Naive thymus-derived CD4-positive, alpha-beta T cell (primary cell): ENCODE measurements at regions not wholly inside any gene's neighbourhood (a gene's known extent, or its start where the extent isn't known, plus 50 kb on each side); places are given as distances from the start of the nearest gene placed in this dataset.
A peak's percentile ranks its signal among the peaks of the same experiment; 100 is the strongest.

Experiments used
- ATAC-seq: fragments of 150-1000 bp; cut with Tn5 transposase; 2 replicates; pipeline ENCODE4 v1.10.0; 2021; ENCODE audit warnings: mild to moderate bottlenecking, moderate library complexity
- CTCF ChIA-PET: fragments of 350-600 bp; sonication (Branson Sonifier 250); formaldehyde crosslinking; loops from one replicate; lab custom pipeline; 2021; ENCODE audit warnings: antibody characterized with exemption; lab: Charles Lee
- POLR2A ChIA-PET: fragments of 350-600 bp; sonication (Branson Sonifier 250); formaldehyde crosslinking; loops from one replicate; lab custom pipeline; 2021; ENCODE audit warnings: antibody characterized with exemption, inconsistent platforms; lab: Charles Lee
- DNase-seq, 9 donors: peaks; one replicate each; pipeline versions ENCODE4 v3.0.0 to v3.0.0-alpha.2; 2020 to 2022; ENCODE audit warnings: mixed read lengths in 1 of 9
- H3K27ac ChIP-seq: one replicate; pipeline ENCODE4 v1.7.0; 2013; ENCODE audit warnings: mild to moderate bottlenecking, low read depth, low read length, moderate library complexity
- H3K27me3 ChIP-seq, 2 donors: one replicate each; pipeline ENCODE4 v1.7.0; 2013; ENCODE audit warnings: low read length in 2 of 2, mild to moderate bottlenecking in 2 of 2, moderate library complexity in 2 of 2; ENCODE audit not compliant: control insufficient read depth in 2 of 2, insufficient read depth in 2 of 2
- H3K36me3 ChIP-seq, 3 experiments: 1 replicate in 2 of 3; 2 replicates in 1 of 3; pipeline ENCODE4 v1.7.0; 2013; ENCODE audit warnings: low read length in 3 of 3, mild to moderate bottlenecking in 3 of 3, moderate library complexity in 1 of 3; ENCODE audit not compliant: insufficient read depth in 3 of 3, control insufficient read depth in 2 of 3
- H3K4me1 ChIP-seq, 2 donors: one replicate each; pipeline ENCODE4 v1.7.0; 2013; ENCODE audit warnings: low read length in 2 of 2, mild to moderate bottlenecking in 2 of 2, moderate library complexity in 1 of 2; ENCODE audit not compliant: control insufficient read depth in 2 of 2, insufficient read depth in 2 of 2
- H3K4me3 ChIP-seq: 2 replicates; pipeline ENCODE4 v1.7.0; 2013; ENCODE audit warnings: mild to moderate bottlenecking, low read length
- H3K9me3 ChIP-seq, 3 experiments: 1 replicate in 2 of 3; 2 replicates in 1 of 3; pipeline ENCODE4 v1.7.0; 2013; ENCODE audit warnings: low read length in 3 of 3; ENCODE audit not compliant: control insufficient read depth in 2 of 3
- H3K27ac Mint-ChIP-seq, 9 donors: one replicate each; pipeline ENCODE4 v1.8.0; 2020 to 2022; ENCODE audit warnings: mixed read lengths in 9 of 9, mild to moderate bottlenecking in 8 of 9, moderate library complexity in 5 of 9, inconsistent platforms in 2 of 9
- H3K27me3 Mint-ChIP-seq, 5 donors: one replicate each; pipeline ENCODE4 v1.8.0; 2021 to 2022; ENCODE audit warnings: mixed read lengths in 5 of 5, mild to moderate bottlenecking in 1 of 5
- H3K36me3 Mint-ChIP-seq, 5 donors: one replicate each; pipeline ENCODE4 v1.8.0; 2020 to 2022; ENCODE audit warnings: mixed read lengths in 5 of 5, mild to moderate bottlenecking in 3 of 5, inconsistent platforms in 1 of 5
- H3K4me1 Mint-ChIP-seq, 7 donors: one replicate each; pipeline ENCODE4 v1.8.0; 2020 to 2022; ENCODE audit warnings: mixed read lengths in 7 of 7, mild to moderate bottlenecking in 3 of 7, inconsistent platforms in 1 of 7
- H3K4me3 Mint-ChIP-seq, 10 donors: one replicate each; pipeline ENCODE4 v1.8.0; 2020 to 2022; ENCODE audit warnings: mild to moderate bottlenecking in 10 of 10, mixed read lengths in 10 of 10, moderate library complexity in 6 of 10, inconsistent platforms in 2 of 10
- H3K9me3 Mint-ChIP-seq, 11 donors: one replicate each; pipeline ENCODE4 v1.8.0; 2020 to 2022; ENCODE audit warnings: mixed read lengths in 11 of 11, mild to moderate bottlenecking in 4 of 11, inconsistent platforms in 1 of 11, moderate library complexity in 1 of 11
- intact Hi-C, 2 donors: fragments of 100-400 bp; cut with micrococcal nuclease; formaldehyde crosslinking; loops; one replicate each; pipeline ENCODE4 v1.15.1; 2023

DNA sequence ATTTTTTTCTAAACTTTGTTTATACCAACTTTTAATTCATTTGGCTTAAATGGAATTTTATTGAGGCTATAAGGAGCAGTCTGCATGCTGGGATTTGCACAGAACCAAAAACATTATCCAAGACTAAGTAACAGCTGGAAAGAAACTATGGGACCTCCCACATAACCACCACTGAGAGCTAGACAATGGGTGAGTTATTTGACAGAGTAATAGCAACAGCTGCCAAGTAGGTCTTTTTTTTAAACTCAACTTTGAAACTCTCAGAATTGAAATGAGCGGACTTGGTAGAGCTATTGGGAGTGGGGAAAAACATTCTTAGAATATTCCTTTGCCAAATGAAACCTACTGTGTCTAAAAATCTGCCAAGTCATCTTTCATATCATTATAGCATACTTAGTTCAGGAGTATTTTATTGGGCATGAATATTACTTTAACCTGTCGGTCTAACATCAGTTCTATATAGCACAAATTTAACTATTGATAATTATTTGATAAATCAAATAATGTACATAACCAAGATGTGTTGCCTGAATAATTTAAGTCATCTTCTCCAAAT, 1428.0 kb downstream of the PCDH7 start:
- no peaks in the 10 kb centered on the region for H3K9me3 ChIP-seq
- CTCF ChIA-PET: no interaction called here
- H3K4me3 Mint-ChIP-seq: no peak overlapping the region
- H3K4me1 ChIP-seq: no peaks in the 10 kb centered on the region
- no peak for DNase-seq
- no peak overlapping the region for H3K4me3 ChIP-seq
- H3K27me3 Mint-ChIP-seq: no peaks in the 10 kb centered on the region
- H3K36me3 ChIP-seq: no peaks in the 10 kb centered on the region
- no peaks in the 10 kb centered on the region for H3K27me3 ChIP-seq
- POLR2A ChIA-PET: no interaction called here
- no peak for ATAC-seq
- H3K4me1 Mint-ChIP-seq: no peaks in the 10 kb centered on the region
- H3K36me3 Mint-ChIP-seq: peaks cover 0 to 2% (median 0%) of the 10 kb centered on the region in 5 donors
- intact Hi-C loops: no loop called here
- peaks cover 0 to 22% (median 6%) of the 10 kb centered on the region in 11 donors for H3K9me3 Mint-ChIP-seq
- H3K27ac ChIP-seq: no peak overlapping the region
- no peak overlapping the region for H3K27ac Mint-ChIP-seq

DNA sequence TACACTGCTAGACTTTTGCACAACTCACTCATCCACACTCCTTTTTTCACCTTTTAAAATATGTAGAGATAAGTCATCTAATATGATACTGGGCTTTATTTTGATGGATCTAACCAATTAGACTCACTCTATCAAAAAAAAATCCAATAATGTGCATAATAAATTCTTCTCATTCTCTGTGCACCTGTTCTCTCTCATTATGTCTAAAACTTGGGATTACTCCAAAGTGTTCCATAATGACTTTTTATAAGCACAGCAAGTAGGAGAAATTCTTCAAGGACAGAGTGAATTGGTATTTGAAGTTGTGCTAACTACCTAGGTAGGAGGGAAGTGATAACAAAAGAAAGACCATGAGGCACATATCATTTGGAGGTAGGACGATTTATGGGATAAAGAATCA, 1438.8 kb downstream of the PCDH7 start:
- Mint-ChIP-seq H3K9me3 (peaks cover 0 to 20% (median 9%) of the 10 kb centered on the region in 11 donors), H3K27me3 (no peaks in the 10 kb centered on the region), H3K27ac (no peak overlapping the region), H3K4me3 (no peak overlapping the region), H3K4me1 (no peaks in the 10 kb centered on the region), H3K36me3 (no peaks in the 10 kb centered on the region)
- H3K36me3 ChIP-seq: no peaks in the 10 kb centered on the region
- no peak overlapping the region for H3K27ac ChIP-seq
- no peak overlapping the region for H3K4me3 ChIP-seq
- CTCF ChIA-PET: no interaction called here
- no peak for DNase-seq
- intact Hi-C loops: no loop called here
- H3K27me3 ChIP-seq: no peaks in the 10 kb centered on the region
- no peaks in the 10 kb centered on the region for H3K4me1 ChIP-seq
- no peak for ATAC-seq
- POLR2A ChIA-PET: no interaction called here
- no peaks in the 10 kb centered on the region for H3K9me3 ChIP-seq

DNA sequence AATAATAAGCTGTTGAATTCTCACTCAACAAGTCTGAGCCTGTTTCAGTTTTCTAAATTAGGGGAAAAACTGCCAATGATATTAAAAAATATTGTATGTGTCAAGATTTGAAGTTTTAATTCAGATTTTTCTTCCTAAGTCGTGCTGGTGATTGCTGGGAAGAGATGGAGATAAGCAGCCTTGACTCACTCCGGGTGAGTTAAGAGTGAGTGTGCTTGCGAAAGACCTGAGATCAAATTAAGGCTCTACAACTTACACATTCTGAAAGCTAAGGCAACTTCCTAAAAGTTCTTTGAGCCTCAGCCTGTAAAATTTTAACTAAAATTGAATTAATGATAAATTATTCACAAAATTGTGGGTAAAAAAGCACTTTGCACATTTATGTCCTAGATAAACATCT, 1441.2 kb downstream of the PCDH7 start:
- Histone ChIP-seq H3K4me1 (no peaks in the 10 kb centered on the region), H3K27me3 (no peaks in the 10 kb centered on the region), H3K4me3 (no peak overlapping the region), H3K27ac (no peak overlapping the region), H3K9me3 (no peaks in the 10 kb centered on the region), H3K36me3 (no peaks in the 10 kb centered on the region)
- ATAC-seq (no peak), DNase-seq (no peak)
- Mint-ChIP-seq H3K4me3 (no peak overlapping the region), H3K36me3 (no peaks in the 10 kb centered on the region), H3K9me3 (peaks cover 0 to 15% (median 4%) of the 10 kb centered on the region in 11 donors), H3K27me3 (no peaks in the 10 kb centered on the region), H3K4me1 (no peaks in the 10 kb centered on the region), H3K27ac (no peak overlapping the region)
- CTCF ChIA-PET: no interaction called here
- intact Hi-C loops: no loop called here
- POLR2A ChIA-PET: no interaction called here

DNA sequence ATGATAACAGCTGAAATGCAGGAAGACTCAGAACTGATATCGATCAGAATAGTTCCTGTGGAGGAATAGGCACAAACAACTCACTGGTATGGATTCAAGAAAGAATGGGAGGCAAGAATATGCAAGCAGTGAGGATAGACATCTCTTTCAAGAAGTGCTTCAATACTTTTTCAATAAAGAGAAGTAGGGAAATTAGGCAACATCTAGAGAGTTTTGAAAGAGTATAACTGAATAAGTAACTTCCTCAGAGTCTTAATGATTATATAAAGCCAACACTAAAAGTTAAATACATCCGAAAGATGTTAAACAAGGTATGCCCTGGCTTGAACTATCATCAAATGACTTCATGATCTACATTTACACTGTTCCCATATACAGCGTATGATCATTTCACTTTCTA, 1443.0 kb downstream of the PCDH7 start:
- intact Hi-C loops: no loop called here
- ATAC-seq: no peak

DNA sequence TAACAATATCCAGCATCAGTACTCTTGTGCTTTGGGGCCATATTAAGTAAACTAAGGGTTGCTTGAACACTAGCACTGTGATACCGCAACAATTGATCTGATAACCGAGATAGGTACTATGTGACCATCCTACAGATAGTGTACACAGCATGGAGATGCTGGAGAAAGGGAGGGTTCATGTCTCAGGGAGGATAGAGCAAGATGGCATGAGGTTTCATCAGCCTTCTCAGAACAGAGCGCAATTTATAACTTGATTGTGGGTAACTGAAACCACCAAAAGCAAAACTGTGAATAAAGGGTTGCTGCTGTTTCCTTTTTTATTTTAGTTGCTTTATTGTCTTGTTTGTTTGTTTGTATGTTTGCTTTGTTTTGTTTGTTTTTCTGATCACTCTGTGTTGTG, 1449.7 kb downstream of the PCDH7 start:
- H3K4me3 ChIP-seq: no peak overlapping the region
- H3K4me1 Mint-ChIP-seq: no peaks in the 10 kb centered on the region
- no peak overlapping the region for H3K27ac Mint-ChIP-seq
- H3K9me3 Mint-ChIP-seq: peaks cover 4 to 48% (median 12%) of the 10 kb centered on the region in 11 donors
- intact Hi-C loops: no loop called here
- H3K36me3 ChIP-seq: no peaks in the 10 kb centered on the region
- H3K27me3 ChIP-seq: no peaks in the 10 kb centered on the region
- no peaks in the 10 kb centered on the region for H3K27me3 Mint-ChIP-seq
- H3K9me3 ChIP-seq: peaks cover 0 to 5% (median 0%) of the 10 kb centered on the region in 3 experiments
- ChIA-PET POLR2A (no interaction called here), CTCF (no interaction called here)
- no peak overlapping the region for H3K27ac ChIP-seq
- no peak overlapping the region for H3K4me3 Mint-ChIP-seq
- DNase-seq: no peak
- H3K36me3 Mint-ChIP-seq: no peaks in the 10 kb centered on the region
- ATAC-seq: no peak
- H3K4me1 ChIP-seq: no peaks in the 10 kb centered on the region

More for the DNA sequence above, 1443.0 kb downstream of the PCDH7 start:
- Mint-ChIP-seq H3K4me3 (no peak overlapping the region), H3K9me3 (peaks cover 0 to 25% (median 4%) of the 10 kb centered on the region in 11 donors), H3K27me3 (no peaks in the 10 kb centered on the region), H3K27ac (no peak overlapping the region), H3K4me1 (no peaks in the 10 kb centered on the region), H3K36me3 (no peaks in the 10 kb centered on the region)
- Histone ChIP-seq H3K9me3 (peaks cover 0 to 5% (median 0%) of the 10 kb centered on the region in 3 experiments), H3K27ac (no peak overlapping the region), H3K27me3 (no peaks in the 10 kb centered on the region), H3K36me3 (no peaks in the 10 kb centered on the region), H3K4me3 (no peak overlapping the region), H3K4me1 (no peaks in the 10 kb centered on the region)
- no peak for DNase-seq
- POLR2A ChIA-PET: no interaction called here
- CTCF ChIA-PET: no interaction called here

DNA sequence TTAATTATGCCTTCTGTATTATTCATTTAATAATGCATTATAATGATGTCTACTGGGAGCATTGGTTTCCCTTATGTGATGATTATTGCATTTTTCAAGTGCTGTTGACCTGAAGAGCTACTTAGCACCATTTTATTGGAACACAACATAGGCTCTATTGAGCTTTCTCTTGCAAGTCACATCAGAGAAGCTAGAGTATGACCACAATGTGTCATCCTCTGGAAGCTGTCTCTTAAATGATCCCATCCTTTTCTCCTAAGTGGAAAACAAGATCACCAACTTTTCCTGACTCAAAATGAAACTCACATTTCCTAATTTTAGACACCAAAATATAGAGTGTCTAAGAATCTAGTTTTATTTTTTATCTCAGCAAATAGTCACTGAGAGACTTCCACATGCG, 1451.9 kb downstream of the PCDH7 start:
- Histone ChIP-seq H3K36me3 (peaks cover 0 to under 1% (median 0%) of the 10 kb centered on the region in 3 experiments), H3K27ac (no peak overlapping the region), H3K9me3 (peaks cover 0 to 5% (median 0%) of the 10 kb centered on the region in 3 experiments), H3K4me3 (no peak overlapping the region), H3K27me3 (no peaks in the 10 kb centered on the region), H3K4me1 (no peaks in the 10 kb centered on the region)
- Mint-ChIP-seq H3K4me3 (no peak overlapping the region), H3K27me3 (no peaks in the 10 kb centered on the region), H3K36me3 (no peaks in the 10 kb centered on the region), H3K9me3 (peaks cover 4 to 41% (median 13%) of the 10 kb centered on the region in 11 donors), H3K4me1 (no peaks in the 10 kb centered on the region), H3K27ac (no peak overlapping the region)
- no peak for ATAC-seq
- no peak for DNase-seq
- CTCF ChIA-PET: no interaction called here
- POLR2A ChIA-PET: no interaction called here
- intact Hi-C loops: no loop called here

DNA sequence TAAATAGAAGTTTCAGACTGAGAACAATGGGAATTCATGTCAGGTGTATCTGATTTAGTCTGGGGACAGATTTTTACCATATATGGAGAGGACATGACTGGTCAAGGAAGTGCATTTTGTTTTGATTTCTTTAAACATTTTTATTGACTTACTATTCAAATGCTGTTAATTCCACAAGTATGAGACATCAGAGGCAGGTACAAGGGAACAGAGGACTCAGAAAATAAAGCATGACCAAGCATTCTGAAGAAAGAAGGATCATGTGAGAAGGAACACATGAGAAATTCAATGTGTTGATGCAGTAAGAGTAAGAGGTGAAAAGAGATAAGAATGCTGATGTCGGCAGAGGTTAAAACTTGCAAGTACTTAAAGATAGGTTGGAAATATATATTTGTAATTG, 1452.6 kb downstream of the PCDH7 start:
- Mint-ChIP-seq H3K27ac (peak overlapping the region in 1 of 9 donors; percentile 60), H3K27me3 (no peaks in the 10 kb centered on the region), H3K4me1 (no peaks in the 10 kb centered on the region), H3K9me3 (peaks cover 5 to 37% (median 14%) of the 10 kb centered on the region in 11 donors), H3K36me3 (no peaks in the 10 kb centered on the region), H3K4me3 (no peak overlapping the region)
- Histone ChIP-seq H3K27me3 (no peaks in the 10 kb centered on the region), H3K4me3 (no peak overlapping the region), H3K27ac (no peak overlapping the region), H3K4me1 (no peaks in the 10 kb centered on the region), H3K9me3 (peaks cover 0 to 3% (median 0%) of the 10 kb centered on the region in 3 experiments), H3K36me3 (peaks cover 0 to 4% (median 0%) of the 10 kb centered on the region in 3 experiments)
- ChIA-PET POLR2A (no interaction called here), CTCF (no interaction called here)
- ATAC-seq (no peak), DNase-seq (no peak)
- intact Hi-C loops: no loop called here
